ENCODE measurements at regions not wholly inside any gene's neighbourhood (a gene's known extent, or its start where the extent isn't known, plus 50 kb on each side); places are given as distances from the start of the nearest gene placed in this dataset.

DNA sequence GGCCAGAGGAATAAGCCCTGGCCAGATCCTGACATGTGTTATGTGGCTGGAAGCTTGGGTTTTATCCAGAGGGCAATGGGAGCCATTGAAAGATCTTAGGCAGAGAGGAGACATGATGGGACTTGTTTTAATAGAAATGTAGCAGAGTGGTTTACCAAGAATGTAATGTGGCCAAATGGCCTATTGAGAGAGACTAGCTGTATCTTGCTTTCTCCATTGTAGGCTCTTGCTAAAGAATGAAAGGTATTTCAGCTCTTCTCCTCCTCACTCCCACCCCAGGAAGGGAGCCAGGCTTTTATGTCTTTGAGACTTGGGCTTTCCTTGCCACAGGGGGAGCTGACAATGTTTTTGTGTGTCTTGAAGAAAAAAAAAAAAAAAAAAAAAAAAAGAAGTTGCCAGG is 82.3 kb downstream of the TRIM29 start:
- H3K4me3 ChIP-seq (ENCODE audit: low read depth, low read length), result no peak overlapping the region
- DNase-seq (ENCODE audit: low read depth), result no peak
- TF ChIP-seq CTCF (IDR thresholded peaks at IDR 0.05; ENCODE audit: control insufficient read depth, extremely low read depth, insufficient read depth), result no peak

- DNase-seq (ENCODE audit: low read depth), result no peak
- no peak for TF ChIP-seq CTCF (IDR thresholded peaks at IDR 0.05; ENCODE audit: control insufficient read depth, extremely low read depth, insufficient read depth)
- no peak overlapping the region for H3K4me3 ChIP-seq (ENCODE audit: low read depth, low read length)
Measured at GRCh38 chr11:120054753-120055045, 83.2 kb downstream of the TRIM29 start.

DNA sequence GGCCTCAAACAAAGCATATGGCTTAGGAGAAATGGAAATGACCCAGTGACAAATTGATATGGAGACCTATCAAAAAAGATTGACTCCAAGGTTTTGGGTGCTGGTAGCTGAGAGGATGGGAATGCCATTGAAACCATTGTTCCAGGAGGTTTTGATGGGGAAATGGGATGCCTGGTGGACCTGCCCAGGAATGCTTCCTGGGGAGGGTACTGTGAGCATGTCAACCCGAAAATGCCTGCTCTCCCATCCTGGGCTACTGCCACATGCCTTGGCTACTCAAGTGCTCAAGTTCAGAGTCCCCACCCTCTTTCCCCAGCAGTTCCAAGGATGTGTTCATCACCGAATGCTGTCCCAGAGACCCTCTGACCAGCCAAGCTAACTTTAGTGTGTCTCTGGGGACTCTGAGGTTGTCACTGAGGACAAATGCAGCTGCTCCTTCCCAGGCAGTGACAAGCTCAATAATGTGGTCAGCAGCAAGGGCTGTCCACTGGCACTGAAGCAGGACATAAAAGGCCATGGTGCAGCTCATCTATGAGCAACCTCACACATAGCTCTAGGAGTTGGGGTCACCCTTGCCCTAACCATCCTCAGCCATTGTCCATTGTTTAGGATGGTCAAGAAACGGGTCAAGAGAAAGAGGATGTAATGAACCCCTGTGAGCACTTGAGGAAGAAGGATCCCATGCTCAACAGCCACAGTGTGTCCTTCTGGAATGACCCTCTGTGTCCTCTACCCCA is 83.7 kb downstream of the TRIM29 start:
- no peak for TF ChIP-seq CTCF (IDR thresholded peaks at IDR 0.05; ENCODE audit: control insufficient read depth, extremely low read depth, insufficient read depth)
- no peak for DNase-seq (ENCODE audit: low read depth)

GRCh38 chr11:120052196-120052775 is 85.6 kb downstream of the TRIM29 start:
- no peak for TF ChIP-seq CTCF (IDR thresholded peaks at IDR 0.05; ENCODE audit: control insufficient read depth, extremely low read depth, insufficient read depth)
- no peak overlapping the region for H3K4me3 ChIP-seq (ENCODE audit: low read depth, low read length)
- DNase-seq (ENCODE audit: low read depth), result no peak

More for the DNA sequence above, 83.7 kb downstream of the TRIM29 start:
- H3K4me3 ChIP-seq (ENCODE audit: low read depth, low read length), result no peak overlapping the region

DNA sequence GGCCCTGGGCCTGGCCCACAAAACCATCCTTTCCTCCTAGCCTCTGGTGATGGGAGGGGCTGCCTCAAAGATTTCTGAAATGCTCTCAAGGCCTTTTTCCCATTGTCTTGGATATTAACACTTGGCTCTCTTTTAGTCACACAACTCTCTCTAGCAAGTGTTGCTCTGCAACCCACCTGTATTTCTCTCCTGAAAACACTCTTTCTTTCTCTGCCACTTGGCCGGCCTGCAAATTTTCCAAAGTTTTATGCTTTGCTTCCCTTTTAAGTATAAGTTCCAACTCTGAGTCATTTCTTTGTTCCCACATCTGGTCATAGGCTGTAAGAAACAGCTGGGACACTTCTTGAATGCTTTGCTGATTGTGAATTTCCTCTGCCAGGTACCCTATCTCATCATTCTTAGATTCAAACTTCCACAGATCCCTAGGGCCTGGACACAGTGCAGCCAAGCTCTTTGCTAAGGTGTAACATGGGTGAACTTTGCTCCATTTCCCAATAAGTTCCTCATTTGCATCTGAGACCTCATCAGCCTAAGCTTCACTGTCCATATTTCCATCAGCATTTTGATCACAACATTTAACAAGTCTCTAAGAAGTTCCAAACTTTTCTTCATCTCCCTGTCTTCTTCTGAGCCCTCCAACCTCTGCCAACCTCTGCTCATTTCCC is 93.8 kb downstream of the TRIM29 start:
- H3K4me3 ChIP-seq (ENCODE audit: low read depth, low read length), result no peak overlapping the region
- TF ChIP-seq CTCF (IDR thresholded peaks at IDR 0.05; ENCODE audit: control insufficient read depth, extremely low read depth, insufficient read depth), result no peak
- no peak for DNase-seq (ENCODE audit: low read depth)

DNA sequence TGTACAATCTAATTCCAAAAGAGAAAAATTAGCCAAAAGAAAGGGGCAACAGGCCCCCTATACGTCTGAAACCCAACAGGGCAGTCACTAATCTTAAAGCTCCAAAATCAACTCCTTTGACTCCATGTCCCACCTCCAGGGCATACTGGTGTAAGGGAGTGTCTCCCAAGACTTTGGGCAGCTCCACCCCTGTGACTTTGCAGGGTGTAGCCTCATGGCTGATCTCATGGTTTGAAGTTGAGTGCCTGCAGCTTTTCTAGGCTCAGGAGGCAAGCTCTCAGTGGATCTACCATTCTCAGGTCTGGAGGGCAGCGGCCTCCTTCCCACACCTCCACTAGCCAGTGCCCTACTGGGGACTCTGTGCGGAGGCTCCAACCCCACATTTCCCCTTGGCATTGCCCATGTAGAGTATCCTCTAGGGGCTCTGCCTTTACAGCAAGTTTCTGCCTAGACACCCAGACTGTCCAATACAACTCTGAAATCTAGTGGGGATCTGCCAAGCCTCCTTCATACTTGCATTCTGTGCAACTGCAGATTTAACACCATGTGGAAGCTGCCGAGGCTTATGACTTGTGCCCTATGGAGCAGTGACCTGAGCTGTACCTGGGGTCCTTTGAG is 94.5 kb downstream of the TRIM29 start:
- no peak for DNase-seq (ENCODE audit: low read depth)
- no peak overlapping the region for H3K4me3 ChIP-seq (ENCODE audit: low read depth, low read length)
- no peak for TF ChIP-seq CTCF (IDR thresholded peaks at IDR 0.05; ENCODE audit: control insufficient read depth, extremely low read depth, insufficient read depth)
